CD4-positive, alpha-beta T cell treated with Interleukin-12 subunit alpha and Interleukin-12 subunit beta, for 1 hour (primary cell): ENCODE measurements at regions not wholly inside any gene's neighbourhood (a gene's known extent, or its start where the extent isn't known, plus 50 kb on each side); places are given as distances from the start of the nearest gene placed in this dataset.
"Not testable (repeated sequence)": the region's sequence is repeated elsewhere in the genome, so short reads cannot be mapped to it uniquely, and the experiment has no call there.

Source experiments
- DNase-seq: peaks from one replicate; pipeline ENCODE4 v3.0.0-alpha.2; 2020

GRCh38 chr22:49674479-49675050 lies 153.1 kb downstream of the BRD1 start:
- DNase-seq = no peak

DNA sequence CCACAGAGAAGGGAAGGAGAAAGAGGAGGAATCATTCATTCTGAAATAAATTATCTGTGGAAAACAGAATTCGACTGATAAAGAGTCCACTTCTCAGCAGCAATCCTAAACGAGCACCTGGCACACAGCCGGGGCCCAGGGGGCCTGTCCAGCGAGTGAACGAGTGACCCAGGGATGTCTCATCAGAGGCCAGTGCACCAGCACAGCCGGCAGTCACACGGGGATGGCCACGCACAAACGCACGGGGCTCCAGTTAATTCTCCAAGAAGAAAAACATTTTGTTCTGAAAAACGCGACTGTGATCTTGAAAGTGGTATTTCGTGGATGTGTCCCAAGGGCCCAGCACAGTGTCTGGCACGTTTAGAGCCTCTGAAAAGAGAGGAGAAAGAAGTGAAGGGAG lies 154.6 kb downstream of the BRD1 start:
- DNase-seq = no peak

DNA sequence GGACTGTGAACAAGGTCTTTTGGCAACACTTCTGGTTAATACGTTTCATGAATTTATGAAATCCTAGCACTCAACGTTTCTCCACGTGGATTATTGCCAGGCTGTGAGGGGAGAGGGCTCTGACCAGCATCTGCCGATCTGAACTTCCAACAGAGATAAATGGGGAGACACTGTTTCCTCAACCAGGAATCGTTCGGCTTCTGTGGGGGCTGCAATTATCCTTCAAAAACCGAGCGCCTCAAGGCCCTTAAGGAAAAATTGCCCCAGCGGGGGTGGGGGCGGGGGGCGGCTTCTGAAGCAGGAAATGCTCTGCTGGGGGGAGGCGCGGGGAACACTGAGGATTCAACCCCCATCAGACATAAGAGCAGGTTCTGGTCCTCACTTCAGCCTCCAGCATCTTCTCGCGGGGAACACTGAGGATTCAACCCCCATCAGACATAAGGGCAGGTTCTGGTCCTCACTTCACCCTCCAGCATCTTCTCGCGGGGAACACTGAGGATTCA lies 155.6 kb downstream of the BRD1 start:
- DNase-seq = no peak

DNA sequence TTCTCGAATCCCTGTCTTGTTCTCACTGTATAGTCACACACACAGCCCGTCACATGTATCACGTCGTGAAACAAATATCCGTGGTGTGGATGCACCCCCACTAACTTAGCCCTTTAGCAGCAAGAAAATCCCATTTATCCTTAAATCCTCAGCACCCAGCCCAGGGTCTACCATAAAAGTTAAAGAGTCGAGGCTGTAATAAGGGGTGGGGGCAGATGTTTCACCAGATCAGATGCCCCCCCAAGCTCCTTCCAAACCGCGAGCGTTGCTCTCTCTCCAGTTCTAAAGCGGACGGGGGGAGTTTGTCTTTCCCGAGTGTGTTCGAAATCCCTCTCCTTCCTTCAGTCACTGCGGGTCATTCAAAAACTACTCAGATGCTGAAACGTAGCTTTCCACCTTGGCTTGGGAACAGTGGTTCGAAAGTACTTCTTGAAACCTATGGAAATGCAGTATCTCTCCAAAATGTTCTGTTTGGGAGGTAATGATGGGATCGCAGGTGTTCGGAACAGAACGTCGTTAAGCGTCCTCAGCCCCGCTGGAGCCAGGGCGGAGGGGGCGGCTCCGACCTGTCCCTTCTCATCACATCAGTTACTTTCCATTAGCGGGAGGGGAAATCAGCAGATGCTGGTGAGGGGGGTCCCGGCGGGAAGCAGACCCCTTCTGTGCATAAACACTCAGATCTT lies 156.2 kb downstream of the BRD1 start:
- DNase-seq = no peak

DNA sequence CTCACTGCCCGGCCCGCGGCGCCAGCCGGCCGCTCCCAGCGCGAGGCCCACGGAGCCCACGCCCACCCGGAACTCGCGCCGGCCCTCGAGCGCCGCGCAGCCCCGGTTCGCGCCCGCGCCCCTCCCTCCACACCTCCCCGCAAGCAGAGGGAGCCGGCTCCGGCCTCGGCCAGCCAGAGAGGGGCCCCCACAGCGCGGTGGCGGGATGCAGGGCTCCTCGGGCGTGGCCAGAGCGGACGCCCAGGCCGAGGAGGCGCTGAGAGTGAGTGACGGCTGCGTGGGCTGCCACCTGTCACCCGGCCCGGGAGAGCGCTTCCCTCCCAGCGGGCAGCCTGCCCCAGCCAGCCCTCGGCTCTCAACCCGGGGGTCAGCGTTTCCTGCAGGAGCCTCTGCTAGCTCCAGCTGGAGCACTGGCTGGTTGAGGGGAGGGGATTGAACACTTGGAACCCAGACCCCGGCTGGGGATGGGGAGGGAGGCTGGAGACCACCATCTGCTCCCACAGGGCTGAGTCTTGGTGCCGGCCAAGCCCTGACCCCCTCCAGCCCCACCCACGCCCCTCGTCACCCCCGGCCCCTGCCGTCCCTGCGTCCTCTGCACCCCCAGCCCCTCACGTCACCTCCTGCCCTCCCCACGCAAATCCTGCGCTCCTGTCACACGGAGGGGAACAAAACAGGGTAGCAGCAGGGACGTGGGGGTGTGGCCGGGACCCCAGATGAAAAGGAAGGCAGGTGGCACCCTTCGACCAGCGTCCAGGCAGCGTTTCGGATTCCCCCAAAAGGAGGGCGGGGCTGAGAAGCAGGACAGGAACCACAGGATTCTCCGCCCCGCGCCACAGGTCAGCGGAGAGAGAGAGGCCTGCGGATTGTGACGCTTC lies 157.0 kb downstream of the BRD1 start:
- peak; percentile 5 for DNase-seq

- DNase-seq = peak; percentile 50
These were observed 157.7 kb downstream of the BRD1 start for GRCh38 chr22:49669969-49670455.

DNA sequence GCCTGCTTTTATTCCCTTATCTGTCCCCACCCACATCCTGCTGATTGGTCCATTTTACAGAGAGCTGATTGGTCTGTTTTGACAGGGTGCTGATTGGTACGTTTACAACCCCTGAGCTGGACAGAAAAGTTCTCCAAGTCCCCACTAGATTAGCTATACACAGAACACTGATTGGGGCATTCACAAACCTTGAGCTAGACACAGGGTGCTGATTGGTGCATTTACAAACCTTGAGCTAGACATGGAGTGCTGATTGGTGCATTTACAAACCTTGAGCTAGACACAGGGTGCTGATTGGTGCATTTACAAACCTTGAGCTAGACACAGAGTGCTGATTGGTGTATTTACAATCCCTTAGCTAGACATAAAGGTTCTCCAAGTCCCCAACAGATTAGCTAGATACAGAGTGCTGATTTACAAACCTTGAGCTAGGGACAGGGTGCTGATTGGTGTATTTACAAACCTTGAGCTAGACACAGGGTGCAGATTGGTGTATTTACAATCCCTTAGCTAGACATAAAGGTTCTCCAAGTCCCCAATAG lies 158.2 kb downstream of the BRD1 start:
- not testable (repeated sequence) for DNase-seq

GRCh38 chr22:49668402-49668801 lies 159.3 kb downstream of the BRD1 start:
- no peak for DNase-seq

- DNase-seq = peak; percentile 20
These were observed 160.4 kb downstream of the BRD1 start for GRCh38 chr22:49667236-49667635.

GRCh38 chr22:49666146-49666809 lies 161.4 kb downstream of the BRD1 start:
- no peak for DNase-seq

DNA sequence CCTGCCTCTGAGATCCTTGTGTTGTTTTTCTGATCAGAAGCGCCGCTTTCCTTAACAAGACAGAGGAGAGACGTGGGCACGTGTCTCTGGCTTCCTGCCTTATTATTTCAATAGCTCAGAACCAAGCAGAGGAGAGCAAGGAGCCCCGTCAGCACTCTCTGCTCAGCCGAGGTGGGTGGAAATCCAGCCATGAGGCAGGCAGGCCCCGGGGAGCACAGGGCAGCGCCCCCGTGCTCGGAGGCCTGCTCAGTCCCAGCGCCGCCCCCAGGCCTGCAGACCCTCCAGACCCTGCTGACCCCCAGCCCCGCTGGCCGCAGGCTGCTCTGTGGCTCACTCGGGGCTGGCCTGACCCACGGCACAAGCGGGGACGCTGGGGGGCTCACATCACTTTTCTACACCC lies 162.8 kb downstream of the BRD1 start:
- DNase-seq = no peak

DNA sequence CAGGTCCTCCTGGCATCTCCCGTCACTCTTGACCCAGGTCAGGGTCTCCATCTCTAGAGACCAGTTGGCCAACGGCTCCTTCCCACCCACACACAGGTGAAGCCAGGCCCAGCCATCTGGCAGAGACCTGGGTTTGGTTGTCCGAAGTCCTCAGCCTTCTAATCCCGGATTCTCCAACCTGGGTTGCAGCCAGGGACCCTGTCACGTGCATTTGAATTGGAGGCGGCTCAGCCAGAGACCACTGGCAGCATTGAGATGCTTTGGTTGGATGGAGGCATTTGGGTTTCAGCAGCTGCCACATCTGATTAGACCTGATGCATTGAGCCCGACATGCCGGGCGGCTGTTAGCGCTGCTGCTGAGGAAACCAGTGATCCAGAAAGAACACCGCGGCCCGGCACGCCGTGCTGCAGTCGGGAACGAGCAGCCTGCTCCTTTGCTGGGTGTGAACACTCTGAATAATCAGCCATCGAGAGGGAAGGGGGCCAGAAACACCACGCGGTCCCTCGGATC lies 163.2 kb downstream of the BRD1 start:
- no peak for DNase-seq

- DNase-seq = no peak
These were observed 163.8 kb downstream of the BRD1 start for GRCh38 chr22:49663823-49664222.

DNA sequence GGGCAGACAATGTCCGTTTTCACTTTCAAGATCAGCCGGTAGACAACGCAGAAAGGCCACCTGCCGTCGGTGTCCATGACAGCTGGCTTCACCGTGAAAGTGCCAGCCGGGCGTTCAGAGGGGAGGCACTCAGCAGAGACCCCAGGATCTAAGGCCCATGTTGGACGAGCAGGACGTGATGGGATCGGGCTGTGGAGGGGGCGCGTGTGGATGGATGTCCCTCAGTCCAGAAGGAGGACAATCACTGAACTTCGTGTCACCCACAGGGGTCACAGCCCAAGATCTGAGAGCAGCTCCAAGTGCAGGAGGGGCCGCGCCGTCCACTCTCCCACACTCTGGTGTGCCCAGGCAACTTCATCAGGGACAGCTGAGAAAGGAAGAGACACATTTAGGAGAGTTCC lies 164.4 kb downstream of the BRD1 start:
- no peak for DNase-seq

- DNase-seq = no peak
These were observed 165.0 kb downstream of the BRD1 start for GRCh38 chr22:49662681-49663080.

- no peak for DNase-seq
These were observed 166.6 kb downstream of the BRD1 start for GRCh38 chr22:49660794-49661781.

DNA sequence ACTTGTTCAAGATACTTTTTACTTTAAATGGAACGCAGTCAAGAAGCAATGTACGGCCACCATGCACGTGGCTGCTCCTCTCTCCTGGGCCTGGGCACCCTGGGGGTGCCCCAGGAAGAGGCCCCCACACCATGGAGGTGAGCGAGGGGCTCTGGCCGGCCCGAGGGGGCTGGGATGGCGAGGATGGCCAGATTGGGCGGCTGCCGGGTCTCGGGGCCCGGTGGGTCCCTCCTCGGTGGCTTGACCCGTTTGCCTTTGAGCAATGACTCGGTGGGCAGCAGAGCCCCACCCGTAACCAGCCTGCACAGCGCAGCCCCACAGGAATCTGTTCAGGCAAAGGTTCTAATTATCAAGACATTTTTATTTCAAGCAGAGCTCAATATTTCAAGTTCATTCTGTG lies 167.4 kb downstream of the BRD1 start:
- DNase-seq = no peak

DNA sequence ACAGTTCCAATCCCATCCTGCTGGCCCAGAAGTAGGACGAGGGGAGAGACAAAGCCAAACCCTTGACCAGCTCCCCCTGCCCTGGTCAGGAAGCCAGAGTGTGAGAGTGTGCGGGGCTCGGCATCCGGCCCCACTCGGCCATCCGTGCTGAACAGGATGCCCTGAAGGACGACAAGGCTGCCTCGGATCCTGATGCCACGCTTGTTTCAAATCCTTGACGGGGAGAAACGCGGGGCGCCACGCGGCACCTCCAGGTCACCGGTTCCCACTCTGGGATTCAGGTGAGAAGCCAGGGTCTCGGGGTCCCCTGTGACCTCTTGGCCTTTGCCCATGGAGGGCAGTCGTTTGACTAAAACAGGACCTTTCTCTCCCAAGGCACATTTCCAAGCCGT lies 167.8 kb downstream of the BRD1 start:
- DNase-seq = no peak

- no peak for DNase-seq
These were observed 168.3 kb downstream of the BRD1 start for GRCh38 chr22:49659281-49659923.

DNA sequence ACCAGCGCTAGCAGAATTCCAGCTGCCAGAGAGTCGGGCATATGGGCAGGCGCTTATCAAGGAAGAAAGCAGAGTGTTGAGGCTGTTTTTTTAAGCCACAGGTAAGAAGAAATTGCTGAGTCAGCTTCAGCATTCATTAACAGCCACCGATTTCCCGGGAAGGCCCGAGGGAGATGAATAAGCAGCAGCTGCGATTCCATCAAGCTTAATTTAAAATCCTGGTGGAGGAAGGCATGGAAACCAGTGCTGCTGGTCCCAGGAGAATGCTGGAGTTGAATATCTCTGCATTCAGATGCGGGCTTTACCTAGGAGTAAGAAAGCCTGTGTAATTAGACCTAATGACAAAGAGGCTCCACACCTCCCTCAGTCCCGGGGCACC lies 168.8 kb downstream of the BRD1 start:
- no peak for DNase-seq
